SK-N-SH (cell line): ENCODE measurements at regions not wholly inside any gene's neighbourhood (a gene's known extent, or its start where the extent isn't known, plus 50 kb on each side); places are given as distances from the start of the nearest gene placed in this dataset.

Experiments used
- CTCF ChIA-PET: fragments of 300-600, 350-600 bp; formaldehyde crosslinking; extraction: SDS; loops from one replicate; lab custom pipeline; 2021; lab: Yijun Ruan, JAX
- POLR2A ChIA-PET: fragments of 350-600 bp; sonication (Branson Sonifier 250); formaldehyde crosslinking; extraction: SDS; loops from one replicate; lab custom pipeline; 2020; ENCODE audit warnings: antibody characterized with exemption, inconsistent platforms; lab: Yijun Ruan, JAX
- DNase-seq: peaks from one replicate; pipeline ENCODE4 v3.0.0; 2012
- H2AFZ ChIP-seq: fragments of 200-600 bp; sonication (generic); 2 replicates; pipeline ENCODE4 v1.8.1; 2016; ENCODE audit warnings: antibody characterized with exemption, mild to moderate bottlenecking, low read depth
- H3F3A ChIP-seq: fragments of 200-600 bp; sonication (generic); replicated peaks from 2 replicates; pipeline ENCODE3; 2016; ENCODE audit warnings: antibody characterized with exemption, mild to moderate bottlenecking; ENCODE audit not compliant: insufficient read depth
- H3K27ac ChIP-seq, 2 experiments: fragments of 200-500 bp in 1 of 2; fragments of 200-600 bp in 1 of 2; sonication (Bioruptor generic) in 1 of 2; sonication (generic), shearing (Covaris generic) in 1 of 2; 2 replicates each; pipeline versions ENCODE4 v1.5.1 to v1.6.1; 2014 to 2016; ENCODE audit warnings: low read depth in 2 of 2, inconsistent platforms in 1 of 2, low read length in 1 of 2, mild to moderate bottlenecking in 1 of 2, mixed read lengths in 1 of 2
- H3K27me3 ChIP-seq: fragments of 200-600 bp; sonication (generic), shearing (Covaris generic); 2 replicates; pipeline ENCODE4 v1.6.1; 2016; ENCODE audit warnings: mixed run types; ENCODE audit not compliant: insufficient read depth
- H3K36me3 ChIP-seq, 2 experiments: fragments of 200-500 bp in 1 of 2; fragments of 200-600 bp in 1 of 2; sonication (Bioruptor generic) in 1 of 2; sonication (generic) in 1 of 2; replicated peaks in 1 of 2; 2 replicates each; pipeline versions ENCODE3 to v1.5.1; 2014 to 2016; ENCODE audit warnings: low read length in 1 of 2, mild to moderate bottlenecking in 1 of 2; ENCODE audit not compliant: insufficient read depth in 2 of 2, control insufficient read depth in 1 of 2
- H3K4me1 ChIP-seq, 2 experiments: fragments of 200-500 bp in 1 of 2; fragments of 200-600 bp in 1 of 2; sonication (Bioruptor generic) in 1 of 2; sonication (generic), shearing (Covaris generic) in 1 of 2; 2 replicates each; pipeline versions ENCODE4 v1.5.1 to v1.6.1; 2014 to 2016; ENCODE audit warnings: low read depth in 1 of 2, low read length in 1 of 2, mixed run types in 1 of 2; ENCODE audit not compliant: insufficient read depth in 2 of 2, control insufficient read depth in 1 of 2
- H3K4me2 ChIP-seq: fragments of 200-600 bp; sonication (generic), shearing (Covaris generic); 2 replicates; pipeline ENCODE4 v1.6.1; 2017; ENCODE audit warnings: mixed run types
- H3K4me3 ChIP-seq, 2 experiments: fragments of 200-500 bp in 1 of 2; fragments of 200-600 bp in 1 of 2; sonication (Bioruptor generic) in 1 of 2; sonication (generic), shearing (Covaris generic) in 1 of 2; 2 replicates each; pipeline versions ENCODE4 v1.5.1 to v1.8.1; 2014 to 2016; ENCODE audit warnings: low read depth in 2 of 2, inconsistent platforms in 1 of 2, low read length in 1 of 2, mild to moderate bottlenecking in 1 of 2, mixed read lengths in 1 of 2, moderate library complexity in 1 of 2
- H3K79me2 ChIP-seq: fragments of 200-600 bp; sonication (generic); 2 replicates; pipeline ENCODE4 v1.8.1; 2017; ENCODE audit warnings: mild to moderate bottlenecking; ENCODE audit not compliant: insufficient read depth
- H3K9ac ChIP-seq: fragments of 200-600 bp; sonication (generic); 2 replicates; pipeline ENCODE4 v1.6.1; 2017; ENCODE audit warnings: mixed run types
- H3K9me2 ChIP-seq: fragments of 200-600 bp; sonication (generic); 2 replicates; pipeline ENCODE4 v1.6.1; 2017; ENCODE audit warnings: mixed run types
- H3K9me3 ChIP-seq: fragments of 200-600 bp; sonication (generic); 2 replicates; pipeline ENCODE4 v1.6.1; 2017; ENCODE audit warnings: mixed run types, mild to moderate bottlenecking, moderate library complexity
- H4K20me1 ChIP-seq: fragments of 200-600 bp; sonication (generic); 2 replicates; pipeline ENCODE4 v1.6.1; 2017; ENCODE audit warnings: mild to moderate bottlenecking, mixed run types; ENCODE audit not compliant: insufficient read depth
- ELF1 ChIP-seq: IDR thresholded peaks from 2 replicates; pipeline ENCODE4 v1.4.0; 2012
- FOSL2 ChIP-seq: IDR thresholded peaks from 2 replicates; pipeline ENCODE4 v1.4.0; 2012; ENCODE audit warnings: low read depth, mild to moderate bottlenecking, moderate library complexity, borderline replicate concordance
- GABPA ChIP-seq: IDR thresholded peaks from 2 replicates; pipeline ENCODE4 v1.4.0; 2012; ENCODE audit warnings: low read depth, mild to moderate bottlenecking
- JUND ChIP-seq: IDR thresholded peaks from 2 replicates; pipeline ENCODE4 v1.4.0; 2012
- MEF2A ChIP-seq: IDR thresholded peaks from 2 replicates; pipeline ENCODE4 v1.4.0; 2012; ENCODE audit warnings: low read depth, borderline replicate concordance
- MXI1 ChIP-seq: IDR thresholded peaks from 2 replicates; pipeline ENCODE4 v1.6.1; 2012; ENCODE audit warnings: mild to moderate bottlenecking, low read depth, low read length, improper control_type of control experiment
- RCOR1 ChIP-seq: fragments of 150-350 bp; IDR thresholded peaks from 2 replicates; pipeline ENCODE4 v1.6.1; 2017; ENCODE audit warnings: antibody characterized with exemption, low read length
- RFX5 ChIP-seq: IDR thresholded peaks from 2 replicates; pipeline ENCODE4 v1.6.1; 2012; ENCODE audit warnings: mild to moderate bottlenecking, improper control_type of control experiment, low read length
- RXRA ChIP-seq: IDR thresholded peaks from 2 replicates; pipeline ENCODE4 v1.4.0; 2012; ENCODE audit warnings: low read depth, mild to moderate bottlenecking, borderline replicate concordance
- SIN3A ChIP-seq: IDR thresholded peaks from 2 replicates; pipeline ENCODE4 v1.6.1; 2012; ENCODE audit warnings: low read depth, mild to moderate bottlenecking, low read length, moderate library complexity, borderline replicate concordance
- TAF1 ChIP-seq: IDR thresholded peaks from 2 replicates; pipeline ENCODE4 v1.6.1; 2012; ENCODE audit warnings: low read depth, mild to moderate bottlenecking, low read length, moderate library complexity, borderline replicate concordance
- TCF12 ChIP-seq: IDR thresholded peaks from 2 replicates; pipeline ENCODE4 v1.4.0; 2012
- TEAD4 ChIP-seq: IDR thresholded peaks from 2 replicates; pipeline ENCODE4 v1.4.0; 2012; ENCODE audit warnings: mild to moderate bottlenecking, borderline replicate concordance; ENCODE audit not compliant: insufficient read depth
- ZBTB33 ChIP-seq: IDR thresholded peaks from 2 replicates; pipeline ENCODE4 v1.4.0; 2012; ENCODE audit warnings: low read depth, borderline replicate concordance
- WGBS: methylation state at CpG from one replicate; pipeline ENCODE4 v1.1.6; 2017; ENCODE audit warnings: low lambda C conversion rate; 5-methylcytosine and 5-hydroxymethylcytosine counted together

DNA sequence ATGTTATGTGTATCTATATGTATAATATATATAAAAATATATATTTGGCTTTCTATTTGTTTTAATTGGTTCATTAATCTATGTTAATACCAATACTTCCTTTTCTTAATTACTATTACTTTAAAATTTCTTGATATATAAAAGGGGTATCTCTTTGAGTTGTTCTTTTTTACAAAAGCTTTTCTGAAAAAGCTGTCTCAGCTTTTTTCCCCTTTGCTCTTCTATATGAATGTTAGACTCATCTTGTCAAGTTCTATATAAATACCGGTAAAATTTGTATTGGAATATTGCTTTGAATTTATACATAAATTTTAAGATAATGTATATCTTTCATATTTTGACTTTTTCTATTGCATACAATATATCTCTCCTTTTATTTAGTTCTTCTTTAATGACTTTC, 139.8 kb upstream of the FOXG1 start:
- DNase-seq, result no peak
- H3K9ac ChIP-seq, result no peak overlapping the region
- H3K79me2 ChIP-seq, result no peaks in the 10 kb centered on the region
- no peaks in the 10 kb centered on the region for H3K4me1 ChIP-seq
- H2AFZ ChIP-seq, result no peak overlapping the region
- TF ChIP-seq TEAD4, result no peak
- TF ChIP-seq GABPA, result no peak
- no peak for TF ChIP-seq TAF1
- TF ChIP-seq ELF1, result no peak
- TF ChIP-seq TCF12, result no peak
- no peak for TF ChIP-seq FOSL2
- TF ChIP-seq MXI1, result no peak
- TF ChIP-seq RFX5, result no peak
- no peak for TF ChIP-seq JUND
- TF ChIP-seq RCOR1, result no peak
- H3K9me2 ChIP-seq, result no peaks in the 10 kb centered on the region
- H4K20me1 ChIP-seq, result no peaks in the 10 kb centered on the region
- ChIA-PET POLR2A (no interaction called here), CTCF (no interaction called here)
- H3K4me3 ChIP-seq, result no peak overlapping the region
- H3K27ac ChIP-seq, result no peak overlapping the region
- H3K27me3 ChIP-seq, result no peaks in the 10 kb centered on the region
- no peaks in the 10 kb centered on the region for H3K9me3 ChIP-seq
- 0% methylated on average over 1 of the region's 1 CpG for WGBS
- H3K4me2 ChIP-seq, result no peak overlapping the region
- no peaks in the 10 kb centered on the region for H3F3A ChIP-seq
- no peaks in the 10 kb centered on the region for H3K36me3 ChIP-seq

- TF ChIP-seq MEF2A (no peak), RXRA (no peak)
- H3K36me3 ChIP-seq, result no peaks in the 10 kb centered on the region
- ChIA-PET POLR2A (no interaction called here), CTCF (no interaction called here)
- H3K9me3 ChIP-seq, result no peaks in the 10 kb centered on the region
- DNase-seq, result no peak
- H3F3A ChIP-seq, result no peaks in the 10 kb centered on the region
- H4K20me1 ChIP-seq, result no peaks in the 10 kb centered on the region
- H3K4me1 ChIP-seq, result no peaks in the 10 kb centered on the region
- no peaks in the 10 kb centered on the region for H3K79me2 ChIP-seq
- H3K4me2 ChIP-seq, result no peak overlapping the region
- 3% methylated on average over 4 of the region's 4 CpGs for WGBS
- H3K9ac ChIP-seq, result no peak overlapping the region
- H3K27ac ChIP-seq, result no peak overlapping the region
- H3K9me2 ChIP-seq, result no peaks in the 10 kb centered on the region
- H3K27me3 ChIP-seq, result no peaks in the 10 kb centered on the region
- no peak overlapping the region for H2AFZ ChIP-seq
- H3K4me3 ChIP-seq, result no peak overlapping the region
Measured at GRCh38 chr14:28629328-28630004, 137.1 kb upstream of the FOXG1 start.

GRCh38 chr14:28630100-28630499, 136.5 kb upstream of the FOXG1 start:
- CTCF ChIA-PET, result no interaction called here
- POLR2A ChIA-PET, result no interaction called here
- Histone ChIP-seq H3K79me2 (no peaks in the 10 kb centered on the region), H3K27ac (no peak overlapping the region), H3K9me2 (no peaks in the 10 kb centered on the region), H3K36me3 (no peaks in the 10 kb centered on the region), H3K4me3 (no peak overlapping the region), H3F3A (no peaks in the 10 kb centered on the region), H2AFZ (no peak overlapping the region), H3K9ac (no peak overlapping the region), H3K27me3 (no peaks in the 10 kb centered on the region), H3K4me1 (no peaks in the 10 kb centered on the region), H3K9me3 (no peaks in the 10 kb centered on the region), H4K20me1 (no peaks in the 10 kb centered on the region), H3K4me2 (no peak overlapping the region)
- no peak for TF ChIP-seq SIN3A
- no peak for TF ChIP-seq TAF1
- TF ChIP-seq ZBTB33, result no peak
- no peak for DNase-seq
- WGBS, result 31% methylated on average over 3 of the region's 3 CpGs
